Adrenal gland (tissue), 9 donors: ENCODE measurements at regions not wholly inside any gene's neighbourhood (a gene's known extent, or its start where the extent isn't known, plus 50 kb on each side); places are given as distances from the start of the nearest gene placed in this dataset.

Experiments used
- DNase-seq, 7 donors: peaks; one replicate each; pipeline ENCODE4 v3.0.0-alpha.2; 2019 to 2020
- H3K27ac ChIP-seq, 5 donors: fragments of 200-600 bp; sonication (generic) in 4 of 5; 1 replicate in 3 of 5; 2 replicates in 2 of 5; pipeline versions ENCODE4 v1.5.1 to v1.8.0; 2016 to 2020; ENCODE audit warnings: mild to moderate bottlenecking in 1 of 5
- H3K27me3 ChIP-seq: fragments of 200-600 bp; 2 replicates; pipeline ENCODE4 v1.8.0; 2021
- H3K36me3 ChIP-seq, 2 donors: fragments of 200-600 bp; replicated peaks in 1 of 2; 1 replicate in 1 of 2; 2 replicates in 1 of 2; pipeline versions ENCODE4 v1.5.1 to v1.8.0; 2018 to 2022
- H3K4me1 ChIP-seq, 2 donors: fragments of 200-600 bp; replicated peaks in 1 of 2; 1 replicate in 1 of 2; 2 replicates in 1 of 2; pipeline versions ENCODE4 v1.5.1 to v1.8.0; 2018 to 2021
- H3K4me3 ChIP-seq, 4 donors: fragments of 200-600 bp; sonication (generic) in 3 of 4; one replicate each; pipeline ENCODE4 v1.5.1; 2016 to 2018
- H3K9me3 ChIP-seq, 3 donors: fragments of 200-600 bp; sonication (generic) in 1 of 3; replicated peaks in 1 of 3; 1 replicate in 2 of 3; 2 replicates in 1 of 3; pipeline versions ENCODE4 v1.5.1 to v1.8.0; 2016 to 2021
- CTCF ChIP-seq, 6 experiments: fragments of 450-650 bp in 4 of 6; fragments of 200-600 bp in 2 of 6; sonication (generic) in 1 of 6; IDR thresholded peaks; 1 replicate in 5 of 6; 2 replicates in 1 of 6; pipeline versions ENCODE4 v1.5.1 to v1.8.0; 2016 to 2021; ENCODE audit warnings: antibody characterized with exemption in 6 of 6, mild to moderate bottlenecking in 2 of 6, moderate library complexity in 1 of 6
- POLR2A ChIP-seq, 2 donors: fragments of 450-650 bp; IDR thresholded peaks; one replicate each; pipeline ENCODE4 v1.6.1; 2017; ENCODE audit warnings: antibody characterized with exemption in 2 of 2, mild to moderate bottlenecking in 2 of 2, moderate library complexity in 1 of 2
- WGBS, 4 donors: extraction: QIAGEN DNeasy Blood & Tissue Kit in 2 of 4; methylation state at CpG; one replicate each; pipeline versions ENCODE4 v1.1.5 to v1.1.7; 2013 to 2017; 5-methylcytosine and 5-hydroxymethylcytosine counted together
- intact Hi-C, 2 donors: fragments of 100-400 bp; cut with DNase I; formaldehyde crosslinking; loops; one replicate each; pipeline versions ENCODE4 v1.14.1 to v1.15.0; 2022 to 2023
- donor health status: healthy with polysubstance abuse.
- donor health status: Bipolar disorder and iron deficiency.
- donor health status: DM: yes; HTN: yes; CAD: no.
- donor health status: DM: no; HTN: no; CAD: no.
- donor health status: DM: no; HTN: no; CAD: no.

- H3K9me3 ChIP-seq: no peaks in the 10 kb centered on the region
- H3K27ac ChIP-seq: no peak overlapping the region
- H3K36me3 ChIP-seq: no peaks in the 10 kb centered on the region
- H3K4me1 ChIP-seq: no peaks in the 10 kb centered on the region
- no peaks in the 10 kb centered on the region for H3K27me3 ChIP-seq
- H3K4me3 ChIP-seq: no peak overlapping the region
- intact Hi-C loops: no loop called here
- DNase-seq: no peak
- TF ChIP-seq CTCF (IDR thresholded peaks at IDR 0.05): no peak
- no peak for TF ChIP-seq POLR2A (IDR thresholded peaks at IDR 0.05)
- 48 to 64% (median 59%) methylated on average over 1 of the region's 1 CpG for WGBS, 4 donors
Observed at GRCh38 chr4:64598066-64598465, 188.8 kb upstream of the TECRL start.

- no peaks in the 10 kb centered on the region for H3K4me1 ChIP-seq
- no peaks in the 10 kb centered on the region for H3K9me3 ChIP-seq
- no peak overlapping the region for H3K27ac ChIP-seq
- intact Hi-C loops: no loop called here
- no peak overlapping the region for H3K4me3 ChIP-seq
- H3K36me3 ChIP-seq: no peaks in the 10 kb centered on the region
- no peak for DNase-seq
- H3K27me3 ChIP-seq: no peaks in the 10 kb centered on the region
- TF ChIP-seq CTCF (IDR thresholded peaks at IDR 0.05): no peak
- no peak for TF ChIP-seq POLR2A (IDR thresholded peaks at IDR 0.05)
Observed at GRCh38 chr4:64594723-64595122, 185.5 kb upstream of the TECRL start.

- no peak for DNase-seq
- Histone ChIP-seq H3K4me3 (no peak overlapping the region), H3K9me3 (peaks cover 0 to 4% (median 3%) of the 10 kb centered on the region in 3 donors), H3K27ac (no peak overlapping the region), H3K27me3 (no peaks in the 10 kb centered on the region), H3K4me1 (no peaks in the 10 kb centered on the region), H3K36me3 (no peaks in the 10 kb centered on the region)
- WGBS, 4 donors: 80 to 87% (median 82%) methylated on average over 5 of the region's 5 CpGs
- intact Hi-C loops: no loop called here
- TF ChIP-seq CTCF (IDR thresholded peaks at IDR 0.05) (no peak), POLR2A (IDR thresholded peaks at IDR 0.05) (no peak)
Observed at GRCh38 chr4:64588507-64588906, 179.3 kb upstream of the TECRL start.

GRCh38 chr4:64584981-64585557 is 175.8 kb upstream of the TECRL start:
- 27 to 30% (median 28%) methylated on average over 6 of the region's 6 CpGs for WGBS, 4 donors
- intact Hi-C loops: no loop called here
- no peak overlapping the region for H3K27ac ChIP-seq
- DNase-seq: peak in 5 of 7 donors; percentile 14 to 43 (median 31)
- no peaks in the 10 kb centered on the region for H3K27me3 ChIP-seq
- no peak overlapping the region for H3K4me3 ChIP-seq
- H3K4me1 ChIP-seq: no peaks in the 10 kb centered on the region
- peaks cover 0 to 4% (median 3%) of the 10 kb centered on the region in 3 donors for H3K9me3 ChIP-seq
- H3K36me3 ChIP-seq: no peaks in the 10 kb centered on the region
- TF ChIP-seq POLR2A (IDR thresholded peaks at IDR 0.05) (no peak), CTCF (IDR thresholded peaks at IDR 0.05) (peak; percentile 14 to 71 (median 40))
